ENCODE measurements at regions not wholly inside any gene's neighbourhood (a gene's known extent, or its start where the extent isn't known, plus 50 kb on each side); places are given as distances from the start of the nearest gene placed in this dataset.

GRCh38 chr15:26477044-26477443 lies 295.8 kb downstream of the GABRB3 start:
- DNase-seq (ENCODE audit: low read depth in 2 of 2): no peak

GRCh38 chr15:26475554-26475953 lies 297.3 kb downstream of the GABRB3 start:
- DNase-seq (ENCODE audit: low read depth in 2 of 2): no peak

GRCh38 chr15:26472661-26473060 lies 300.2 kb downstream of the GABRB3 start:
- no peak for DNase-seq (ENCODE audit: low read depth in 2 of 2)

- no peak for DNase-seq (ENCODE audit: low read depth in 2 of 2)
Measured at GRCh38 chr15:26461847-26462608, 310.8 kb downstream of the GABRB3 start.

GRCh38 chr15:26460165-26460564 lies 312.7 kb downstream of the GABRB3 start:
- DNase-seq (ENCODE audit: low read depth in 2 of 2): no peak

- no peak for DNase-seq (ENCODE audit: low read depth in 2 of 2)
Measured at GRCh38 chr15:26455828-26456227, 317.0 kb downstream of the GABRB3 start.

GRCh38 chr15:26453914-26454313 lies 319.0 kb downstream of the GABRB3 start:
- no peak for DNase-seq (ENCODE audit: low read depth in 2 of 2)

- DNase-seq (ENCODE audit: low read depth in 2 of 2): no peak
Measured at GRCh38 chr15:26451995-26452394, 320.9 kb downstream of the GABRB3 start.

- DNase-seq (ENCODE audit: low read depth in 2 of 2): no peak
Measured at GRCh38 chr15:26449291-26449690, 323.6 kb downstream of the GABRB3 start.

GRCh38 chr15:26443321-26443720 lies 329.5 kb downstream of the GABRB3 start:
- DNase-seq (ENCODE audit: low read depth in 2 of 2): no peak

GRCh38 chr15:26442680-26443079 lies 330.2 kb downstream of the GABRB3 start:
- no peak for DNase-seq (ENCODE audit: low read depth in 2 of 2)

- DNase-seq (ENCODE audit: low read depth in 2 of 2): no peak
Measured at GRCh38 chr15:26439681-26440080, 333.2 kb downstream of the GABRB3 start.

GRCh38 chr15:26438718-26439117 lies 334.1 kb downstream of the GABRB3 start:
- no peak for DNase-seq (ENCODE audit: low read depth in 2 of 2)

- no peak for DNase-seq (ENCODE audit: low read depth in 2 of 2)
Measured at GRCh38 chr15:26438316-26438715, 334.6 kb downstream of the GABRB3 start.

GRCh38 chr15:26433818-26434217 lies 339.0 kb downstream of the GABRB3 start:
- DNase-seq (ENCODE audit: low read depth in 2 of 2): no peak

- no peak for DNase-seq (ENCODE audit: low read depth in 2 of 2)
Measured at GRCh38 chr15:26433060-26433459, 339.8 kb downstream of the GABRB3 start.

- DNase-seq (ENCODE audit: low read depth in 2 of 2): no peak
Measured at GRCh38 chr15:26421065-26421464, 351.8 kb downstream of the GABRB3 start.

- DNase-seq (ENCODE audit: low read depth in 2 of 2): no peak
Measured at GRCh38 chr15:26395624-26396023, 377.2 kb downstream of the GABRB3 start.

GRCh38 chr15:26394801-26395200 lies 378.1 kb downstream of the GABRB3 start:
- DNase-seq (ENCODE audit: low read depth in 2 of 2): no peak

GRCh38 chr15:26392956-26393355 lies 379.9 kb downstream of the GABRB3 start:
- DNase-seq (ENCODE audit: low read depth in 2 of 2): no peak

GRCh38 chr15:26391567-26392194 lies 381.2 kb downstream of the GABRB3 start:
- no peak for DNase-seq (ENCODE audit: low read depth in 2 of 2)

- DNase-seq (ENCODE audit: low read depth in 2 of 2): no peak
Measured at GRCh38 chr15:26382444-26383072, 390.3 kb downstream of the GABRB3 start.

- no peak for DNase-seq (ENCODE audit: low read depth in 2 of 2)
Measured at GRCh38 chr15:26378304-26378703, 394.6 kb downstream of the GABRB3 start.

All from stimulated activated CD8-positive, alpha-beta memory T cell treated with anti-CD3 and anti-CD28 coated beads, Interleukin-15, amount 100 ng/mL, for 4 hours (primary cell).